ENCODE measurements at regions not wholly inside any gene's neighbourhood (a gene's known extent, or its start where the extent isn't known, plus 50 kb on each side); places are given as distances from the start of the nearest gene placed in this dataset.

GRCh38 chr10:88117869-88118632, 254.6 kb downstream of the PTEN start:
- WGBS, 2 experiments (ENCODE audit: extremely low coverage in 1 of 2, insufficient coverage in 1 of 2, insufficient read length in 1 of 2, insufficient replicate concordance in 2 of 2, low coverage in 1 of 2, low lambda C conversion rate in 2 of 2, missing lambda C conversion rate in 1 of 2): 86% methylated on average over 4 of the region's 4 CpGs; no CpG with 5 or more reads in 1 of the 2 experiments
- peak; percentile 9 to 64 (median 46); a peak in 3 of 4 replicates for TF ChIP-seq CTCF (IDR thresholded peaks at IDR 0.05; ENCODE audit: control extremely low read depth in 1 of 3, insufficient read depth in 1 of 3, low read depth in 1 of 3, low read length in 3 of 3)
- TF ChIP-seq RBBP5 (IDR thresholded peaks at IDR 0.05; ENCODE audit: borderline replicate concordance, low read depth, low read length): no peak
- no peak for TF ChIP-seq CREB1 (IDR thresholded peaks at IDR 0.05)
- TF ChIP-seq CTBP2 (IDR thresholded peaks at IDR 0.05; ENCODE audit: borderline replicate concordance, insufficient read depth, insufficient read length, low read length): no peak
- TF ChIP-seq RAD21 (IDR thresholded peaks at IDR 0.05 in 1 of 2, conservative IDR thresholded peaks at IDR 0.05 in 1 of 2; ENCODE audit: low read depth in 2 of 2, low read length in 2 of 2): peak; percentile 47 to 59
- TF ChIP-seq BACH1 (IDR thresholded peaks at IDR 0.05; ENCODE audit: low read length): no peak
- no peak for TF ChIP-seq SRF (IDR thresholded peaks at IDR 0.05; ENCODE audit: low read depth, low read length)
- no peaks in the 10 kb centered on the region for H3K36me3 ChIP-seq (ENCODE audit: control insufficient read depth in 2 of 4, insufficient read depth in 4 of 4, low read length in 3 of 4)
- H3K56ac ChIP-seq (replicated peaks; ENCODE audit: insufficient read length, low read depth, low read length): no peak overlapping the region
- H3K27me3 ChIP-seq (replicated peaks in 1 of 4; ENCODE audit: control insufficient read depth in 3 of 4, extremely low read depth in 1 of 4, insufficient read depth in 3 of 4, low read length in 3 of 4): no peaks in the 10 kb centered on the region
- no peak overlapping the region for H2BK5ac ChIP-seq (ENCODE audit: low read depth, low read length)
- no peak overlapping the region for H2BK15ac ChIP-seq (ENCODE audit: low read length)
- H3K79me1 ChIP-seq (ENCODE audit: low read depth, low read length): no peaks in the 10 kb centered on the region
- H3K23me2 ChIP-seq (ENCODE audit: low read depth, low read length): no peaks in the 10 kb centered on the region
- ChIA-PET CTCF (ENCODE audit: partially characterized antibody) (interaction anchor here (0.6 to 2.6 kb wide), 22 partner anchors 11 to 1287 kb away, joined by 3 to 12 read pairs (median 3); no protein-coding TSS in a partner anchor), POLR2A (ENCODE audit: partially characterized antibody) (interaction anchor here (2.6 kb wide), 1 partner anchor 255 kb away, joined by 8 read pairs; the partner anchor contains the start of genes KLLN and PTEN)
- no peak overlapping the region for H4K91ac ChIP-seq (replicated peaks; ENCODE audit: insufficient read length, low read length)
- no peak overlapping the region for H2BK20ac ChIP-seq (ENCODE audit: low read length)
- no peak overlapping the region for H3K4me2 ChIP-seq (ENCODE audit: insufficient read depth in 1 of 2, low read depth in 2 of 2, low read length in 2 of 2)
- H3K4ac ChIP-seq (replicated peaks; ENCODE audit: insufficient read length, low read depth, low read length): no peak overlapping the region
- no peaks in the 10 kb centered on the region; a peak in 2 of 7 replicates for H3K4me1 ChIP-seq (replicated peaks in 1 of 4; ENCODE audit: control insufficient read depth in 3 of 4, insufficient read depth in 4 of 4, low read length in 3 of 4)
- no peak for FAIRE-seq
- H3K9ac ChIP-seq (replicated peaks in 1 of 4; ENCODE audit: extremely low read depth in 1 of 4, low read depth in 3 of 4, low read length in 3 of 4): no peak overlapping the region
- H4K5ac ChIP-seq (ENCODE audit: insufficient read length, low read depth, low read length): no peak overlapping the region
- no peak overlapping the region for H3K23ac ChIP-seq (ENCODE audit: insufficient read length)
- H3K18ac ChIP-seq (ENCODE audit: extremely low read depth, low read length): no peak overlapping the region
- H3K4me3 ChIP-seq (ENCODE audit: extremely low read depth in 1 of 4, insufficient read depth in 2 of 4, low read depth in 3 of 4, low read length in 4 of 4): no peak overlapping the region
- H3K79me2 ChIP-seq (ENCODE audit: control insufficient read depth in 1 of 2, insufficient read depth in 2 of 2, low read length in 2 of 2): no peaks in the 10 kb centered on the region
- H2BK120ac ChIP-seq (replicated peaks; ENCODE audit: low read depth, low read length): no peak overlapping the region
- H3K9me3 ChIP-seq (ENCODE audit: insufficient read depth in 2 of 2, low read depth in 1 of 2, low read length in 1 of 2): no peaks in the 10 kb centered on the region
- no peak overlapping the region for H2BK12ac ChIP-seq (ENCODE audit: low read depth, low read length)
- H4K20me1 ChIP-seq (replicated peaks in 1 of 2; ENCODE audit: control insufficient read depth in 1 of 2, insufficient read depth in 2 of 2, low read length in 2 of 2): no peaks in the 10 kb centered on the region
- no peak for DNase-seq (ENCODE audit: low read depth in 1 of 2, low spot score in 2 of 2)
- no peak overlapping the region for H3K14ac ChIP-seq (ENCODE audit: insufficient read length)
- H3K27ac ChIP-seq (ENCODE audit: low read depth, low read length): no peak overlapping the region
- H4K8ac ChIP-seq (ENCODE audit: extremely low read depth, insufficient read depth, low read length): no peak overlapping the region
- H2AK5ac ChIP-seq (ENCODE audit: low read depth, low read length): no peak overlapping the region
- H2AFZ ChIP-seq (ENCODE audit: low read length): no peak overlapping the region

Data from H1 (cell line).